Left kidney (tissue), 1 donor: ENCODE measurements at regions not wholly inside any gene's neighbourhood (a gene's known extent, or its start where the extent isn't known, plus 50 kb on each side); places are given as distances from the start of the nearest gene placed in this dataset.
A peak's percentile ranks its signal among the peaks of the same experiment; 100 is the strongest.

Experiments
- DNase-seq: peaks from one replicate; pipeline ENCODE4 v3.0.0-alpha.2; 2013

DNA sequence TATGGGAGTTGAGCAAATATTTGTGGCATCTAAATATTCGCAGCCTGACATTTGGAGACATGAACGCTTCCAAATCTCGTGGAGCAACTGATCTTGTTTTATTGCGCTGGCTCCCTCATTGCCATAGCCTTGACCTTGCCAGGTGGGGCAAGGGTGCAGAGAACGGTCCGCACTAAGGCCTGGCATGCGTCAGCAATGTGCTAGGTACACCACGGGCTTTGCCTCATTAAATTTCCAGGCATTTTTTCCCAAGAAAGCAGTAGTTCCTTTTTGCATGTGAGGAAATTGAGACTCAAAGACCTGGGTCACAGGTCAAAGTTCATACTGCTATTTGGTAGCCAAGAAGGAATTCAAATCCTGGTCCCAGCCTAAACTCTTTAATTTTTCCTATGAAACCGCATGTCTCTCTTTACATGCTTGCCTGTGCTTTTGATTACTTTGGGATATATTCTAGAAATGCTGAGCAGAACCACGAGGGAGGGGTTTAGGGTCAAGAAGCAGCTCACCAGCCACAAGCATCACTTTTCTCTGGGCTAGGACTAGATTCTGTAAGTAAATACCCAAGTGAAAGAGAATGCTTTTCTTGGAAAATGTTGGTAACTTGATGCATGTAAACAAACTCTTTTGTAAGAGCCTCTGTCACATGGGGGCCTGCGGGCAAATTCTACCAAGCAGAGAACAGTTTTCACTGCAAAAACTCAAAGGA is 891.6 kb downstream of the VRK1 start:
- peak; percentile 14 for DNase-seq

DNA sequence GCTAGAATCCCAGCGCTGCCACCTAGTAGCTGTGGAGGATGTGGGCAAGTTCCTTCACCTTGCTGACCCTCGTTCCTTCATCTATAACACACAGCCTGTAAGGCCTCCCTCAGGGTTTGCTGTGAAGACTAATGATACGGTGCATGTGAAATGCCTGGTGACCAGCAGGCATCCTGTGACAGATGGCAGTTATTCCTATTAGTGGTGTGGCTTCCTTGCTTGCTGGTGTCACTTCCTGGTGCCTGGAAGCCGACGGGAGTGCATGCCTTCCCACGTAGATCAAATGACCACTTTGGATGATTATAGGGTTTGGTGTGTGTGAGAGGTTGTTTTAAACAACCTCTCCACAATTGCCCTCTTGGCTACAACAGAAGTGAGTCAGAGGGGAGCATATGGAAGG is 894.9 kb downstream of the VRK1 start:
- DNase-seq: peak; percentile 5

DNA sequence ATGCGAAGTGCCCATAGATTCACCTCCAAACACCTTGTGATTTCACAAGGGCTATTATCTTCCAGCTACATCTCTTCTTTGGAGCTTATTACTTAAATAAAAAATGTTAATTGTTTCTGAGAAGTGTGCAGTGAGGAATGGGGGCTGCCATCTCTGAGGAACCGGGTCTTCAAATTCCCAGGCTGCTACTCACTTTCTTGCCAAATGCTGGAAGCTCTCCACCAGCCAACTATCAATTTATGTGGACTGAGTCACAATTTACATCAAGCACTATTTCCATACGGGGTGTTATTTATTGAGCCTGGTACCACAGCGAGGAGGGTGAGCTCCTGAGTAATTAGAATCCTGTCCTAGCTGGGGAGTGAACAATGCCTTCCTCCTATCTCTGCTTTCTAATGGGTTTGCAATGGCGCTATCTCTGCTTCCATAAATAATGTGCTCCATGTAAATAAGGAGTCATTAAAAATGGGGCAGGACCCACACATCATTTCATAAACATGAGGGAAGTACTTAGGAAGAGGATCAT is 898.3 kb downstream of the VRK1 start:
- DNase-seq: no peak

DNA sequence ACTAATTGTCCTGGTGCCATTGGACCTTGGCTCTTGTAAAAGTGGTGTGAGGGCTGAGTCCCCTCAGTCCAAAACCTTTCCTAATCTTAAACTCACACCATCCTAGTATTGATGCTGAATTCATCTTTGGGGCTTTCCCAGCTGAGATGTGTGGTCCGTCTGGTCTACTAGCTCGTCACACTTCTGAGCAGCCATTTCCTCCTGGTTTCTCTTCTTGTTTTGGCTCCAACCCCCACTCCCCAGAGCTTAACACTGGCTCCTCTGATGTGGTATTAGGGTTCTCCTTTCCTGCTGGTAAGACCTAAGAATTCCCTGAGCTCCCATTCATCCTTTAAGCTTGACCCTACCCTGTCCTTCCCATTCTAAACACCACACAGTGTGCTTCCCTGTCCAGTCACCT is 900.6 kb downstream of the VRK1 start:
- DNase-seq: no peak

DNA sequence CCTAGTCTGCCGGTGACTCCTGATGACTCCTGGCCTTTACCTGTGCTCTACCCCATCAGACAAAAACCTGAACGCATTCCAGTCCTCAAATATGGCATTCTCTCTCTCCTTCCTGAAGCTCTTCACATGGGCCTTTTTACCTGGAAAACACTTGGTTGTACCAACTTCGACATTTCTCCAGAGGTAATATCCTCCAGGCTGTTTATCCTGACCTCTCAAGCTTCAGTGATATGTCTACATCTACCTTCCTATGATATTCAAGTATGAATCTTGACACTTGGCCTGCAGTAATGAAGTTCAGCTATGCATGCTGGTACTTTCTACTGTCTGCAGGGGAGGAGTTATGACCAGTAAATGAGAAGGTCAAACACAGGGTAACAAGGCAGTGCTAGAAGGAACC is 901.8 kb downstream of the VRK1 start:
- no peak for DNase-seq

DNA sequence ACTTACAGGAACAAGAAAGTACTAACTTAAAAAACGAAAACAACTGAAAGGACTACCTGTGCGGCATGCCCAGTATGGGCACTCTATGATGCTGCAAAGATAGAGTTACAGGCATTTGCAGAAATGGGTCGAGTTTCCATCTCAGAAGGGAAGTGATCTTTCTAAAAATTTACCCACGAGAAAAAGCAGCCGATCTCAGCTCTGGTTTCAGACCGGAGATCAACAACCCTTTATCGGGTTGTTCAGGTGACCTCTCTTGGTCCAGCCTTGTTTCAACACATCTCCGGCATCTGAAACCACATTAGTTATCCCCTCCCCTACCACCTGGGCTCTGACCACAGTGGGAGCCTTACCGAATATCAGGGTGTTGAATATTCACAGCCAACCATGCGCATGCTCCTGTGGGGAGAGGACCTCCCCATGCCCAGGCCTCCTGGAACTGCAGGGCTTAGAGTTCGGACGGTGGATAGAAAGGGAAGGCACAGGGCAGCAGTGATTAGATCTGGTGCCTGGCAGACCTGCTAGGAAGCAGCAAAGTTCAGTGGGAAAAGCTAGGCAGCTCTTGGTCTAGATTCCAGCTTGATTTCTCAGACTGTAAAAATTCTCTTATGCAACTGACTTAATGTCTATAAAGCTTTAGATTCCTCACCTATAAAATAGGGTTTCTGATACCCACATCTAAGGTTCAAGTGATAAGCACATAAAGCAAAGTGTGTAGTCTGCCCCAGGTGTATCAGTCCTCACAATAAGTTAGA is 906.0 kb downstream of the VRK1 start:
- no peak for DNase-seq

DNA sequence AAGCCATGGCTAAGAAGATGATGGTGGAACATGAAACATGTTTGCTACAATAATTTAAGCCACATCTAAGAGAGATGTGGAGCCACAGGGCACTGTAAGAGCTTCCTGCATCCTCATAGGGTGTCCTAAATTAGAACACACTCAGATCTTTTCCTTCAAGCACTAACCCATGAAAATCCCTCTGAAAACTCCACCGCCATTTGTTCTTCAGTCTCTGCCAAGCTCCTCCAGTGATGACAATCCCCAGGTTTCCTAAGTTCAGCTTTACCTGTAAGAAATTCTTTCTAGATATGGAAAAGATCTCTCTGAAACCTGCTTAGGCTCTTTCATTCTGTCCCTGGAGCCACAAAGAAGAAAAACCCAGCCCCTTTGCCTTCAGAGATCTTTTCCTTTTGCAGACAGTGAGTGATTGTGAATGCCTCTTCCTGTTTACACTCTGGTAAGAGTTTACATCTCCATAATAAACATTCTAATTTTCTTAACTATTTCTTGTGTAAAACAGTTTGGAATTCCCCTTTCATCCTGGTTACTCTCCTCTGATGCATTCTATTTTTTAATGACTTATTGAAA is 907.2 kb downstream of the VRK1 start:
- no peak for DNase-seq

DNA sequence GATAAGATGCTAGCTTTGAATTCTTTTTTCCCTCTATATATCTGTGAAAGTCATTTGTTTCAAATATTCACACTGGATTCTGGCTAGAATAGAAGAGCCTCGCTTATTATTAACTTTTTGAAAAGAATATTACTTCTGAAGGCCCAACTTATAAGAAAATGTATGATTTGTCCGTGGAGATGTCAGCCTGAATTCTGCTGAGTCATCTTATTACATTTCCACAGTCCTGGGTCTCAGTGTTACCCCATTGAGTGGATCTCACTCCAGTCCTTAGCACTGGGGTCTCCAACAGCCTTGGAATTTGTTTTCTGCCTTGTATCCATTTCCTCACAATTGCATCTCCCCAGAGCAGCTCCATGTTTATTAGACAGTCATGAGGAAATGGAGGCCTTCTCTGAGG is 907.9 kb downstream of the VRK1 start:
- DNase-seq: no peak

DNA sequence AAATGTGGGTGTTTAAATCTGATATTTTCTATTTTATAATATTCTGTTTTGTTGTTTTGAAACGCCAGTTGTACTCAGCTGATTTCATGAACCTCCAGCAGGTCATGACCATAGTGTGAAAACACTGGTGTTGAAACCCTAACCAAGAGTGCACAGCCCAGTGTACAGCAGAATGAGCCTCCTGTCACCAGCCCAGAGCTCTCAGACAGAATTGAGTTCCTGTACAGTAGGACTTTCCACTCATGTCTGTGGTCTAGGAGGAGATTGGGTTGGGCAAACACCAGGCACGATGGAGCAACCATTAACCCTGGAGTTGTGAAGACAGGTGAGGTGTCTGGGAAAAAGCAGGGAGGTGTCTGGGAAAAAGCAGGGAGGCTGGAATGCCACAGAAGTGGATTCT is 908.8 kb downstream of the VRK1 start:
- no peak for DNase-seq

DNA sequence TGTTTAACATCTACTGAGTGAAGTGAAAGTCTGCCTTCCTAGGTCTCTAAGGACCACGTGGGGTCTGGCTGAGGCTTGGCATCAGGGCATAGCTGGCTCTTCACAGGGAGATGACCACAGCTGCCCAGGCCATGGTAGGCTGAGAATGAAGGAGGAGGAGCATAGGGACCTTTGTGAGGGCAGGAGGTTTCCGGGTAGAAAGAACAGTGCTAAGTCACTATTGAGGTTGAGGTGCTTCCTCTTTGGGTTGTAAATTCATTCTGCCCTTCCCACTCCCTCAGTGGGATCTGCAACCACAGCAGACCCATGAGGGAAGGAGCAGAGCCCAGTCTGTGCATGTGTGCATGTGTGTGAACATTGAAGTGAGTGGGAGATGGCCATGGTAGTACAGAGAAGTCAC is 909.6 kb downstream of the VRK1 start:
- no peak for DNase-seq

DNA sequence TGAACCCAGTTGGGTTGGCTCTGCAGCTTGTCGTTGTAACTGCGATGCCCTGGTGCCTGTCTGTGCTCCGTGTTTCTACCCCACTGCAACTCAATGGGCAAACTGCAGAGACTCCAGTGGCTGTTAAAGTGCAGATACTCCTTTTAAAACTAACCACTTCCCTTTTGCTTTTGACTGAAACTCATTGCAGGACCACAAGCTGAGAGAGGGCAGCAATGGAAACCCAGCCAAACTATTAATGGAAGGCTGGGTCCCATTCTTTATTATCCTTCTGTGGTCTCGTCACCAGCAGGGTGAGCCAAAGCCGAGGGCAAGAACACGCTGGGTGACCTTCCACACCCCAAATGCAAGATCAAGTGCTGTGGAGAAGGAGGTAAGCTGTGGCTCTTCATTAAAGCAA is 910.4 kb downstream of the VRK1 start:
- DNase-seq: no peak

DNA sequence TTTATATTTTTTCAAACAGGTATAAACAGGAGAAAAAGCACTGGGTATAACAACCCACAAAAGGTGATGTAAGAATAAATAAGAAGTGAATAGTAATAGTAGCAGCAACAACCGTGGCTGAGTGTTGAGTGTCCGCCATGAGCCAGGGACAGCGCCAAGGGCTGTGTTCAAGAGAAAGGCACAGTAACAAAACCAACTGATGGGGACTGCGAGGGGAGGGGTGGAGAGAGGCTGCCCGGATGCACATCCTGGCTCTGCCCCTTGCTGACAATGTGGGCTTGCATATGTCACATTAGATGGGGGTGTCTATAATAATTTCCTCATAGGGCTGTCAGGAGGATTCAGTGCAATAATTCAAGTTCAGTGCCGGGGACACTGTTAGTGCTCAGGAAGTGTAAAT is 912.4 kb downstream of the VRK1 start:
- no peak for DNase-seq

DNA sequence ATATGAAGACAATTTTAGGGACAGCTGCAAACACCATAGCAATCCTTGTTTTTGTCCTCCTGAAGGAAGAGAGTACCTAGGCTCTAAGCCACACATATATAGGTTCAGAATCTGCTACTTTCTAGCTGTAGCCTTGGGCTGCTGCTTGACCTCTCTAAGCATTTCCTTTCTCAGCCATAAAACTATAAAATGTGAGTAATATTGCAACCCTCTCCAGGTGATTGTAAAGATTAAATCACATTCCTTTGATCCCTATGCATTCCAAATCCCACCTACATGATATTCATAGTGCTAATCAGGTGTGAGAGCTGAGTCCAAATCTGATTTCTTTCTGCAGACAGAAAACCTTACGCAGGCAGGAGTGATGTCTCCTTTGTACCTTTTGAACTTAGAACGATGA is 913.5 kb downstream of the VRK1 start:
- no peak for DNase-seq

DNA sequence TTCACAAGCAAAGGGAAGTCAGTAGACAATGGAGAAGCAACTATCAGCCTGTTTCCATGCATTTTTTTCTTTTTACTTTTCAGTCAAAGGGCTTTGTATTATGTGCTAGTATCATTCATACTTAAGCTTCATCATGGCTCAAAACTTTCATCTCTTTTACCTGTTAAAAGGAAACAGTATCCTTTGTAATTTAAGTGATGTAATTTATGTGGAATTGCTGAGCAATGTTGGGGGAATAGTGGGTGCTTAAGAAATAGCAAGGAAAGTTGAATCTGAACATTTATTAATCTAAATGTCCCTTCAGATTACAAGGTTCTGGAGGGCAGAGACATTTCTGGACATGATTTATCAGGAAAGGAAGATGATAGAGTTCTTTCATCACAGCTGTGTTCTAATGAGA is 915.3 kb downstream of the VRK1 start:
- no peak for DNase-seq

DNA sequence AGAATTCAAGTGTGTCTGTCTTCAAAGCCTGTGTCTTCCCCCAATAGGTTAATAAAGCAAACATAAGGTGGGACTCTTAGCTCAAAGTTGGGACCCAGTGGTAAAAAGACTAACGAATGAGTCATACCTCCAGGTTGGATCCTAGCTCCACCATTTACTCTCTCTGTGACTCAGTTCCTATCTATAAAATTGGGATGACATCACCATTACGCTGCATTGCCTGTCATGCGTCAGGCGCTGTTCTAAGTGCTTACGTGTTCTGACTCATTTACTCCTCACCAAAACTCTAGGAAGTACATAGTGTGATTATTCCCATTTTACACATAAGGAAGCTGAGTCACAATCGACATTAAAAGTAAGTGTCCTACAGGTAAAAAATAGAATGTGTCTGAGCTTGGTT is 915.8 kb downstream of the VRK1 start:
- DNase-seq: no peak

DNA sequence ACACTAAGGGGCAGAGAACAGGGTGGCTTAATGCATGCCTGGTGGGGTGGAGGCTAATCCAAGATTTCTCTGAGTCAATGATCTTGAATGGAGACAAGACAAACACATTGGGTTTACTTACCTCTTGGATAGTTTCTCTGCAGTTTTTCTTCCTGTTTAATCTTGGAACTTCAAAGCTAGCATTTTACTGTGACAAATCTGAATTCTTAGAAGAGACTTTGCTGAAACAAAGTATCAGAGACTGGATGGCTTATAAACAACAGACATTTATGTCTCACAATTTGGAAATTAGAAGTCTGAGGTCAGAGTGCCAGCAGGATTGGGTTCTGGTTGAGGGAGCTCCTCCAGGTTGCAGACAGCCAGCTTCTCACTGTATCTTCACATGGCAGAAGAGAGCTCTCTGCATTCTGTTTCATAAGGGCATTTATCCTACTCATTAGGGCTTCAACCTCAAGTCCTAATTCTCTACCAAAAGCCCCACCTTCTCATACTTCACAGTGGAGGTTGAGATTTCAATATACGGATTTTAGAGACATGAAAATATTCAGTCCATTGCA is 921.8 kb downstream of the VRK1 start:
- DNase-seq: no peak

DNA sequence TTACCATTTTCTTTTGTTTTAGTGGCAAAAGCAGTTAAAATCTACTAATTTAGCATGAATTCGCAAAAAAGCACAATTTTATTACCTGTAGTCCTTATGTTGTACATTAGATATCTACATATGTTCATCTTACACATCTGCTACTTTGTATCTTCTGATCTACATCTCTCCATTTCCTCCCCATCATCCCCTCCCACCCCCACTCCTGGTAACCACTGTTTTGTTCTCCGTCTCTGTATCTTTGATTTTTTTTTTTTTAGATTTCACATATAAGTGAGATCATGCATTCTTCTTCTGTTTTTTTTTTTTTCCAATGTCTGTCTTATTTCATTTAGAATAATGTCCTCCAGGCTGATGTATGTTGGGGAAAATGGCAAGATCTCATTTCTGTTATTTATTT is 922.7 kb downstream of the VRK1 start:
- no peak for DNase-seq

DNA sequence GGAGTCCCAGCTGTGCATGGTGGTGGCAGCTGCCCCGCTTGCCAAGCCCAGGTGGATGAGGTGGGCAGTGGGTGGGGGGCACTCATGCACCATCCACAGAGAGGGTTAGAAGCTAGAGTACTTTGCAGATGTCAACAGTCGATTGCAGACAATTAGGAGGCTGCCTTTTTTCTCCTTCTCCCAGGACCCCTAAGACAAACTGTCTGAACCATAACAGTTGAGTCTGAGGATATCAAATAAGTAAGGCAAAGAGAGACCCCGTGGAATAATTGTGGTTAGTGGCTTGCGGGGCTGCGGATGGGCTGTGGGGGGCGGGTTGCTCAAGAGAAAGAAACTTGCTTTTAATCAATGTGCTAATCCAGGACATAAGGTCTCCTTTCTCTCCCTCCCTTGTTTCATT is 926.2 kb downstream of the VRK1 start:
- no peak for DNase-seq

DNA sequence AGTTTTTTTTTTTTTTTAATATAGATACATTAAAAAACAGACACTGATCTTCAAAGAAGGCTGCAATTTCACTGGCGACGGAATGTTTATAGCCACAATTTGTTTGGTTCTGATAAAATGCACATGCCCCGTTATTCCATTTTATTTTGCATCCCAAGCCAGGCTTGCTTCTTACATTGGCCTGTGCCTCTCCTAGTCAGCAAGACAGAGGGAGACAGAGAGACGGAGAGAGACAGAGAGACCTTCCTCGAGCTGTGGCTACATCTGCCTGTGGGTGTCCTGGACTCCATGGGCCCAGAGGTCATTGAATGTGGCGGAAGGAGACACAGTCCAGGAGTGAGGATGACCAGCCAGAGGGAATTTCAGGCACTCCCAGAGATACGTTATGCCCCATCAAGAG is 926.6 kb downstream of the VRK1 start:
- DNase-seq: no peak

DNA sequence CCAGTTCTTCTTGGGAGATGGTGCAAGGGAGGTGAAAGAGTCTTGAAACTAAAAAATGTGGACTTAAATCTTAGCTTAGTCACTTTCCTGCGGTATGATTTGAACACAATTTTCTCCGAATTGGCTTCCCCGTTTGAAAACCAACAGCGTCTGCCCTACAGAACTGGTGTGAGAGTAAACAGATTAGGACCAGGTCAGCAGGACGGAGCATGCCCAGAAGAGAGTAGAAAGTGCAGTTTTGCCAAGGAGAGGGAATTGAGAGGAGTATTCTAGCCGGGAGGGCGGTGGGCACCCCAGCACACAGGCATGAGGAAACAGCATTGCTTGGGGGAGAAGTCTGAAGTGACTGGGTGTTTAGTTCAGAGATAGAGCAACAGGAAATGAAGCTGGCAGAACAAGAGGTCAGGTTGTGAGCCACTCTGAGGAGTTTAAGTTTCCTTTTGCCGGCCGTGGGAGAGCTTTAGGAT is 927.1 kb downstream of the VRK1 start:
- DNase-seq: peak; percentile 14

DNA sequence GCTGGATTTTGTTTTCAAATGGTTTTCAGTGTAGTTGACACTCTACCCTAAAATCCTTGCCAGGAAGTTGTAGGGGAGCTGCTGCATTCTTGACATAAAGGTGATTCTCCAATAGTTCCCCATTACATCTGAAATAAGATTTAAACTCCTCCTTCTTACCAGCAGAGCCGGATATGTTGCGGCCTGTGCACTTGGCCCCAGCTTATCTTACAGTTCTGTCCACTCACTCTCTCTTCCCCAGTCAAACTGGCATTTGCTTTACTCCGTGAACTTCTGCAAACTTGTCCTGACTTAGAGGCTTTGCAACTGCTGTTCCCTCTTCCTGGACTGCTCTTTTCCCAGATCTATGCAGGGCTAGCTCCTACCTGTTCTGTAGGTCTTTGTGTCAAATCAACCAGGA is 929.5 kb downstream of the VRK1 start:
- DNase-seq: no peak

DNA sequence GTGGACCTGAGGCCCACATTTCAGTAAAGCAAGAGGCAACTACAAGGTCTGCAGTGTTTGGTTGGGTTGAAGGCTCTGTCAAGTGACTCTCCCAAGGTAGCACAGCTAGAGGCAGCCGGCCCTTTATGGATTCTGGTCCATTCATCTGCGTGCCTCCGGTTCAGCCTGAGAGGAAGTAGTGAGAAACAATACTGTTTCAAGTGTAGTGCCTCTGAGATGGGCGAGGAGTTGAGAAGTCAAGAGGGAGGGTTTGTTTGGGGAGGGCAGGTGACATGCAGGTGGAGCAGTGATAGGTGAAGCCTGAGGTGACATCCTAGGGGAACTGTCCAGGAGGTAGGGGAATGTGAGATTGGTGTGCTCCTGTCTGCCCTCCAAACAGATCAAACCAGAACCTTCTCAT is 933.5 kb downstream of the VRK1 start:
- DNase-seq: no peak

DNA sequence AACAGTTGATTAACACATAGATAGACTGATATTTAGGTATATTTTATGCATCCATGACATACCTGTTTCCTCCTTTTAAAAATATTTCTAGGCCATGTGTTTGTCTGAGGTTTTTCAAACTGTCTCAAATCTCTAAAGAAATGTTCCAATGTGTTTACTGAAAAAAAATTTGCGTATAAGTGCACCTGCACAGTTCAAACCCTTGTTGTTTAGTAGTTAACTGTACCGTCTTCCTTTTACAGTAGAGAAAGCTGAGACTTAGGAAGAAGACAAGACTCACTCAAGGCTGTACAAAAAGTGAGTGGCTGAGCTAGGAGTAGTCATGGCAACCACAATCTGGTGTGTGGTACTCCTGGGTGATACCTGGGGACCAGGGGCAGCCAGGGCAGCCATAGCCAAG is 934.6 kb downstream of the VRK1 start:
- no peak for DNase-seq
